HEK293 (cell line): ENCODE measurements at regions not wholly inside any gene's neighbourhood (a gene's known extent, or its start where the extent isn't known, plus 50 kb on each side); places are given as distances from the start of the nearest gene placed in this dataset.

Source experiments
- CTCF ChIA-PET: fragments of 350-600 bp; formaldehyde crosslinking; extraction: SDS; loops from one replicate; lab custom pipeline; 2021; ENCODE audit warnings: antibody characterized with exemption; lab: Yijun Ruan, JAX
- POLR2A ChIA-PET: fragments of 300-600 bp; formaldehyde crosslinking; extraction: SDS; loops from one replicate; lab custom pipeline; 2020; ENCODE audit warnings: antibody characterized with exemption, inconsistent platforms; lab: Yijun Ruan, JAX
- H3K27ac ChIP-seq: fragments of 200-500 bp; sonication (Bioruptor generic); 2 replicates; pipeline ENCODE4 v1.5.1; 2014; ENCODE audit warnings: low read depth, low read length, control low read depth, inconsistent platforms; ENCODE audit errors: extremely low read depth
- H3K36me3 ChIP-seq, 2 experiments: fragments of 200-500 bp in 1 of 2; sonication (Bioruptor generic) in 1 of 2; 1 replicate in 1 of 2; 2 replicates in 1 of 2; pipeline ENCODE4 v1.5.1; 2014 to 2017; ENCODE audit warnings: inconsistent platforms in 2 of 2, low read length in 2 of 2; ENCODE audit not compliant: control insufficient read depth in 2 of 2, insufficient read depth in 1 of 2
- H3K4me1 ChIP-seq: fragments of 200-500 bp; sonication (Bioruptor generic); 2 replicates; pipeline ENCODE4 v1.5.1; 2014; ENCODE audit warnings: mild to moderate bottlenecking, low read length, inconsistent platforms; ENCODE audit not compliant: control insufficient read depth, insufficient read depth
- H3K4me3 ChIP-seq: 2 replicates; pipeline ENCODE4 v1.5.1; 2011; ENCODE audit warnings: low read depth, mild to moderate bottlenecking, control low read depth, low read length, moderate library complexity
- H3K9me3 ChIP-seq: fragments of 200-500 bp; sonication (Bioruptor generic); 2 replicates; pipeline ENCODE4 v1.5.1; 2014; ENCODE audit warnings: low read depth, low read length, inconsistent platforms; ENCODE audit not compliant: control insufficient read depth, insufficient read depth
- GFI1B ChIP-seq: fragments of 450-650 bp; formaldehyde crosslinking; IDR thresholded peaks from 2 replicates; pipeline ENCODE4 v1.5.1; 2016; ENCODE audit warnings: missing biosample characterization, missing genetic modification characterization
- OVOL3 ChIP-seq: fragments of 450-650 bp; formaldehyde crosslinking; IDR thresholded peaks from 2 replicates; pipeline ENCODE4 v1.5.1; 2016; ENCODE audit warnings: missing biosample characterization, missing genetic modification characterization
- WT1 ChIP-seq: fragments of 450-650 bp; formaldehyde crosslinking; IDR thresholded peaks from 2 replicates; pipeline ENCODE4 v1.5.1; 2016; ENCODE audit warnings: missing biosample characterization, missing genetic modification characterization
- ZFP3 ChIP-seq: fragments of 450-650 bp; formaldehyde crosslinking; IDR thresholded peaks from 2 replicates; pipeline ENCODE4 v1.5.1; 2016; ENCODE audit warnings: low read depth, missing biosample characterization, missing genetic modification characterization
- ZNF266 ChIP-seq: fragments of 450-650 bp; formaldehyde crosslinking; IDR thresholded peaks from 2 replicates; pipeline ENCODE4 v1.5.1; 2016; ENCODE audit warnings: missing biosample characterization, missing genetic modification characterization, low read depth
- ZNF596 ChIP-seq: fragments of 450-650 bp; IDR thresholded peaks from 2 replicates; pipeline ENCODE4 v1.5.0; 2018; ENCODE audit warnings: missing biosample characterization, mild to moderate bottlenecking, missing genetic modification characterization, moderate library complexity
- ZNF629 ChIP-seq: fragments of 450-650 bp; formaldehyde crosslinking; IDR thresholded peaks from 2 replicates; pipeline ENCODE4 v1.5.1; 2017; ENCODE audit warnings: missing biosample characterization, missing genetic modification characterization
- ZNF664 ChIP-seq: fragments of 450-650 bp; formaldehyde crosslinking; IDR thresholded peaks from 2 replicates; pipeline ENCODE4 v1.5.1; 2016; ENCODE audit warnings: missing biosample characterization, missing genetic modification characterization
- ZNF777 ChIP-seq: fragments of 450-650 bp; formaldehyde crosslinking; IDR thresholded peaks from 2 replicates; pipeline ENCODE4 v1.5.1; 2017; ENCODE audit warnings: missing biosample characterization, missing genetic modification characterization, borderline replicate concordance
- TF ChIP-seq, protein P1 (sequence below): fragments of 450-650 bp; formaldehyde crosslinking; IDR thresholded peaks from 2 replicates; pipeline ENCODE4 v1.5.1; 2017; ENCODE audit warnings: missing biosample characterization, mild to moderate bottlenecking, missing genetic modification characterization, moderate library complexity
- TF ChIP-seq, protein P2 (sequence below): fragments of 450-650 bp; formaldehyde crosslinking; IDR thresholded peaks from 2 replicates; pipeline ENCODE4 v1.5.1; 2016; ENCODE audit warnings: missing biosample characterization, missing genetic modification characterization
- TF ChIP-seq, protein P3 (sequence below): fragments of 450-650 bp; formaldehyde crosslinking; IDR thresholded peaks from 2 replicates; pipeline ENCODE4 v1.5.1; 2017; ENCODE audit warnings: missing biosample characterization, missing genetic modification characterization
- TF ChIP-seq, protein P4 (sequence below): fragments of 450-650 bp; formaldehyde crosslinking; IDR thresholded peaks from 2 replicates; pipeline ENCODE4 v1.5.1; 2016; ENCODE audit warnings: missing biosample characterization, missing genetic modification characterization

DNA sequence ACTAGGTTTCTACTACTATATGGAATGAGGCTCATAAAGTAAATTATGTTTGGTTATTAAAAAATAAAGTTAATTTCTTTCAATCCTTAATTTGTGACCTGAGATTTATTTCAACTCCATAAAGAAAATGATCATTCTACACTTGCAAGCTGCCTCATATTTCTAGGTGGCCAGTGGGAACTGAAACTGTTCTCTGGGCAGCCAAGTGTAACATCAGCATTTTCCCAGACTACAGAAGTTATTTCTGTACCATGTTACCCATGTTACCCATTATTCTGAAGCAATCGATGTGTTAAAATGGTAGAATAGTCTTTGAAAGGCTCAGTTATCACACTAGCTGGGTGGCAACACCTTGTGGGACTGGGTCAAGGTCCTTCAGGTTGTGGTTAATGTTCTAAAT is 139.3 kb upstream of the FBXO11 start:
- TF ChIP-seq, protein P1, sequence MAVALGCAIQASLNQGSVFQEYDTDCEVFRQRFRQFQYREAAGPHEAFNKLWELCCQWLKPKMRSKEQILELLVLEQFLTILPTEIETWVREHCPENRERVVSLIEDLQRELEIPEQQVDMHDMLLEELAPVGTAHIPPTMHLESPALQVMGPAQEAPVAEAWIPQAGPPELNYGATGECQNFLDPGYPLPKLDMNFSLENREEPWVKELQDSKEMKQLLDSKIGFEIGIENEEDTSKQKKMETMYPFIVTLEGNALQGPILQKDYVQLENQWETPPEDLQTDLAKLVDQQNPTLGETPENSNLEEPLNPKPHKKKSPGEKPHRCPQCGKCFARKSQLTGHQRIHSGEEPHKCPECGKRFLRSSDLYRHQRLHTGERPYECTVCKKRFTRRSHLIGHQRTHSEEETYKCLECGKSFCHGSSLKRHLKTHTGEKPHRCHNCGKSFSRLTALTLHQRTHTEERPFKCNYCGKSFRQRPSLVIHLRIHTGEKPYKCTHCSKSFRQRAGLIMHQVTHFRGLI (tag by site-specific recombination): no peak
- TF ChIP-seq, protein P2, sequence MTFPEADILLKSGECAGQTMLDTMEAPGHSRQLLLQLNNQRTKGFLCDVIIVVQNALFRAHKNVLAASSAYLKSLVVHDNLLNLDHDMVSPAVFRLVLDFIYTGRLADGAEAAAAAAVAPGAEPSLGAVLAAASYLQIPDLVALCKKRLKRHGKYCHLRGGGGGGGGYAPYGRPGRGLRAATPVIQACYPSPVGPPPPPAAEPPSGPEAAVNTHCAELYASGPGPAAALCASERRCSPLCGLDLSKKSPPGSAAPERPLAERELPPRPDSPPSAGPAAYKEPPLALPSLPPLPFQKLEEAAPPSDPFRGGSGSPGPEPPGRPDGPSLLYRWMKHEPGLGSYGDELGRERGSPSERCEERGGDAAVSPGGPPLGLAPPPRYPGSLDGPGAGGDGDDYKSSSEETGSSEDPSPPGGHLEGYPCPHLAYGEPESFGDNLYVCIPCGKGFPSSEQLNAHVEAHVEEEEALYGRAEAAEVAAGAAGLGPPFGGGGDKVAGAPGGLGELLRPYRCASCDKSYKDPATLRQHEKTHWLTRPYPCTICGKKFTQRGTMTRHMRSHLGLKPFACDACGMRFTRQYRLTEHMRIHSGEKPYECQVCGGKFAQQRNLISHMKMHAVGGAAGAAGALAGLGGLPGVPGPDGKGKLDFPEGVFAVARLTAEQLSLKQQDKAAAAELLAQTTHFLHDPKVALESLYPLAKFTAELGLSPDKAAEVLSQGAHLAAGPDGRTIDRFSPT (tag by site-specific recombination): no peak
- no peak for TF ChIP-seq ZNF664
- TF ChIP-seq ZNF596 (tag by site-specific recombination): no peak
- TF ChIP-seq, protein P3, sequence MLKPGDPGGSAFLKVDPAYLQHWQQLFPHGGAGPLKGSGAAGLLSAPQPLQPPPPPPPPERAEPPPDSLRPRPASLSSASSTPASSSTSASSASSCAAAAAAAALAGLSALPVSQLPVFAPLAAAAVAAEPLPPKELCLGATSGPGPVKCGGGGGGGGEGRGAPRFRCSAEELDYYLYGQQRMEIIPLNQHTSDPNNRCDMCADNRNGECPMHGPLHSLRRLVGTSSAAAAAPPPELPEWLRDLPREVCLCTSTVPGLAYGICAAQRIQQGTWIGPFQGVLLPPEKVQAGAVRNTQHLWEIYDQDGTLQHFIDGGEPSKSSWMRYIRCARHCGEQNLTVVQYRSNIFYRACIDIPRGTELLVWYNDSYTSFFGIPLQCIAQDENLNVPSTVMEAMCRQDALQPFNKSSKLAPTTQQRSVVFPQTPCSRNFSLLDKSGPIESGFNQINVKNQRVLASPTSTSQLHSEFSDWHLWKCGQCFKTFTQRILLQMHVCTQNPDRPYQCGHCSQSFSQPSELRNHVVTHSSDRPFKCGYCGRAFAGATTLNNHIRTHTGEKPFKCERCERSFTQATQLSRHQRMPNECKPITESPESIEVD (tag by site-specific recombination): no peak
- no peak for TF ChIP-seq ZNF629 (tag by site-specific recombination)
- TF ChIP-seq, protein P4, sequence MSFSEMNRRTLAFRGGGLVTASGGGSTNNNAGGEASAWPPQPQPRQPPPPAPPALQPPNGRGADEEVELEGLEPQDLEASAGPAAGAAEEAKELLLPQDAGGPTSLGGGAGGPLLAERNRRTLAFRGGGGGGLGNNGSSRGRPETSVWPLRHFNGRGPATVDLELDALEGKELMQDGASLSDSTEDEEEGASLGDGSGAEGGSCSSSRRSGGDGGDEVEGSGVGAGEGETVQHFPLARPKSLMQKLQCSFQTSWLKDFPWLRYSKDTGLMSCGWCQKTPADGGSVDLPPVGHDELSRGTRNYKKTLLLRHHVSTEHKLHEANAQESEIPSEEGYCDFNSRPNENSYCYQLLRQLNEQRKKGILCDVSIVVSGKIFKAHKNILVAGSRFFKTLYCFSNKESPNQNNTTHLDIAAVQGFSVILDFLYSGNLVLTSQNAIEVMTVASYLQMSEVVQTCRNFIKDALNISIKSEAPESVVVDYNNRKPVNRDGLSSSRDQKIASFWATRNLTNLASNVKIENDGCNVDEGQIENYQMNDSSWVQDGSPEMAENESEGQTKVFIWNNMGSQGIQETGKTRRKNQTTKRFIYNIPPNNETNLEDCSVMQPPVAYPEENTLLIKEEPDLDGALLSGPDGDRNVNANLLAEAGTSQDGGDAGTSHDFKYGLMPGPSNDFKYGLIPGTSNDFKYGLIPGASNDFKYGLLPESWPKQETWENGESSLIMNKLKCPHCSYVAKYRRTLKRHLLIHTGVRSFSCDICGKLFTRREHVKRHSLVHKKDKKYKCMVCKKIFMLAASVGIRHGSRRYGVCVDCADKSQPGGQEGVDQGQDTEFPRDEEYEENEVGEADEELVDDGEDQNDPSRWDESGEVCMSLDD: no peak
- Histone ChIP-seq H3K4me1 (no peaks in the 10 kb centered on the region), H3K4me3 (no peak overlapping the region), H3K27ac (no peak overlapping the region), H3K9me3 (no peaks in the 10 kb centered on the region), H3K36me3 (no peaks in the 10 kb centered on the region)
- CTCF ChIA-PET: interaction anchor here (1.4 kb wide), 1 partner anchor 62 kb away, joined by 4 read pairs; no protein-coding TSS in a partner anchor
- POLR2A ChIA-PET: no interaction called here

DNA sequence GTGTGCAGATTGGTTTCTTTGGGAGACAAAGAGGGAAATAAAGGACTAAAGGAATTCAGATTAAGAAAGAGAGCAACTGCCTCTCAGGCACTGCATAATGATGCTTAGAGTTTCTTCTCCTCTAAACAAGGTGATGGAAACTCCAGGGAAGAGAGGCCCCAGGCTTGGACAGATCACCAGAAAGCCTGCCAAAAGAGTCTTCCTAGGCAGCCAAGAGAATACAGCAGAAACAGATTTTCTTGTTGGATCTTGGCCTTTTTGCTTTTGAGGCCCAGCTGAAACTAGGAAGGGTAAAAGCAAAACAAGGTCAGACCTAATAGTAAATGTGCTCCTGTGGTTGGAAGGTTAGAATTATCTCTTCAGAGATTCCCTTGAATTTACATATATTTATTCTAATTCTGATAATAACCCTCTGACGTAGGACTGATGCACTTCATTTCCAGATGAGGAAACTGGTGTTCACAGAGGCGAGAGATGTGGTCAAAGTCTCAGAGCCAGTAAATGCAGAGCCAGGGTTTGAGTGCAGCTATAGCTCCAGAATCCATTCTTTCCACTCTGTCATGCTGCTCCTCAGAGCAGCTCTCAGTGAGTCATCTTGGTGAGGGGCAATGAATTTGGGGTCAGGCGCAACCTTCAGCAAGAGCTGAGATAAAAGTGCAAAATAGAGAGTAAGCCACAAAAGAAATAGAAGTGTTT is 142.3 kb upstream of the FBXO11 start:
- H3K4me3 ChIP-seq: no peak overlapping the region
- TF ChIP-seq GFI1B (tag by site-specific recombination): no peak
- no peak for TF ChIP-seq ZNF266 (tag by site-specific recombination)
- TF ChIP-seq, protein P1 (tag by site-specific recombination): no peak
- TF ChIP-seq WT1 (tag by site-specific recombination): no peak
- no peak for TF ChIP-seq ZFP3 (tag by site-specific recombination)
- TF ChIP-seq OVOL3 (tag by site-specific recombination): no peak
- no peak for TF ChIP-seq ZNF777 (tag by site-specific recombination)
- no peaks in the 10 kb centered on the region for H3K36me3 ChIP-seq
- H3K27ac ChIP-seq: no peak overlapping the region
- CTCF ChIA-PET: no interaction called here
- H3K9me3 ChIP-seq: no peaks in the 10 kb centered on the region
- no peaks in the 10 kb centered on the region for H3K4me1 ChIP-seq
- POLR2A ChIA-PET: no interaction called here
